ENCODE measurements at regions not wholly inside any gene's neighbourhood (a gene's known extent, or its start where the extent isn't known, plus 50 kb on each side); places are given as distances from the start of the nearest gene placed in this dataset.

DNA sequence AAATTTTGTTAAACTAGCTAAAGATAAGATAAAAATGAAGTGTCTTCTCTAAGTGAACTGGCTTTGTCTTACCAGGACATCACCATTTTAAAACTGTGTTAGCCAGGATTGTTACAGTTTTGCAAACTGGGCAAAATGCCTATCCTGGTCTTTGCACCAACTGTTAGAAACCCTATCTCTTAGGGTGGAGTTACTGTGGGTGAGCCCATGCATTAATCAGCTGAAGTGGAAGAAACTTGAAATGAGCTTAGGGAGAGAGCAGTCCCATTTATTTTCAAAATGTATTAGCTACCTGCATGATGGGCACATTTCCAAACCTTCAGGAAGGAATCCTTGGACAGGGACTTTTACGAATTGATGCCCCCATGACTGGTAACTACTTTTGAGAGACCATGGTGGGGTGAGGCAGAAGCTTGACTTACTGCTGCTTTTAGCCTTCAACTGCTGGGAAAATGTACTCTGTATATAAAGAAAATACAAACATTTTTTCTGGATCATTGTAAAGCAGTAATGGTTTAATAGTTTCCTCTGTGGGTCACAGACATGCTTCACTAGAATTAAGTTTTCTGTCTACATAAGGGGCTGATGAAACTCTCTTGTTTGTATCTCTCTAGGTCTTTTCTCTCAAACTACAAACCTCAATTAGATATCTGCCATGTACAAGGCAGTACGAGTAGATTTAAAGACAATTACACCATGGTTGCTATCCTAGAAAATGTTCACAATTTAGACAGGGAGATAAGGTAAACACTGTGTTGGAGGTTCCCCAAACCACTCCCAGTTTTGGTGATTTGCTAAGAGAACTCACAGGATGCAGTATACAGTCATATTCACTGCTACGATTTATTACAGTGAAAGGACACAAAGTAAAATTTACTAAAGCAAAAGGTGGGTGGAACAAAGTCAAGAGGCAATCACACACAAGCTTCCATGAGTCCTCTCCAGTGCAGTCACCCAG lies 321.4 kb upstream of the MMADHC start:
- no peak for DNase-seq (ENCODE audit: low spot score)

DNA sequence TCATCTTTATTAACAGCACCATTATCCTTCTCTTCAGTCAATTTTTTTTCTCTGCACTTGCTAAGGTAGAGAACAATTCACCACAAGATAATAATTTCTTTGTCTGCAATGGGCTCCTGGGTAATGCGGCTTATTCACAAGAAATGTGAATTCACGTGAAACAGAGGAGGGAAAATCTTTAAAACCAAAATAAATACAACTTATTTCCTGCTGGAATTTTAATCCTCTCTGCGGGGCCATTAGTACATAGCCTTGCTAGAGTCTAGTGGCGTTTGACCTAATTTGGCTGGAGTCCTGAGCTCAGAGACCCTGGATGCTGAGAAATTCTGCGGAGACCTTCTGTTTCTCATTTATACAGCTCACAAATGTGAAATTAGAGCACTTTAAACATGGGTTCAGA lies 319.3 kb upstream of the MMADHC start:
- no peak for DNase-seq (ENCODE audit: low spot score)

GRCh38 chr2:149904352-149905175 lies 317.0 kb upstream of the MMADHC start:
- no peak for DNase-seq (ENCODE audit: low spot score)

- DNase-seq (ENCODE audit: low spot score): no peak
These were observed 316.1 kb upstream of the MMADHC start for GRCh38 chr2:149903626-149904025.

DNA sequence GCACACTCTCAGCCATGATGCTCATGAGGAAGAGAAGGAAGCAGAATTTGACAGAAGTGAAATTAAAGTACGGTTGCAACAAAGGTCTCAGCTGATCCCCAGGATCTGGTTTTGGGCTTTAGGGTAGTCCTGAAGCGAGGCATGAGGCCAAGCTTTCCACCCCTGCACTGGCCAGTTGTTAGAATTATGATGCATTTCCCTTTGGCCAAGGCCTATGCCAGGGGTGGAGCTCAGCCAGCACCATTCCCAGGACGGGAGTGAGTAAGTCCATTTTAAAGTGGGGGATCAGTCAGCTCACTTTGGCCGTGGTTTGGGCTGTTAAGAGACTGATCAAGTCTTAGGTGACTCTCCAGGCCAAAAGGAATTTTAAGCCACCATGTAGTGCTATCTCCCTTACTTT lies 314.5 kb upstream of the MMADHC start:
- no peak for DNase-seq (ENCODE audit: low spot score)

- DNase-seq (ENCODE audit: low spot score): no peak
These were observed 313.8 kb upstream of the MMADHC start for GRCh38 chr2:149901231-149901859.

DNA sequence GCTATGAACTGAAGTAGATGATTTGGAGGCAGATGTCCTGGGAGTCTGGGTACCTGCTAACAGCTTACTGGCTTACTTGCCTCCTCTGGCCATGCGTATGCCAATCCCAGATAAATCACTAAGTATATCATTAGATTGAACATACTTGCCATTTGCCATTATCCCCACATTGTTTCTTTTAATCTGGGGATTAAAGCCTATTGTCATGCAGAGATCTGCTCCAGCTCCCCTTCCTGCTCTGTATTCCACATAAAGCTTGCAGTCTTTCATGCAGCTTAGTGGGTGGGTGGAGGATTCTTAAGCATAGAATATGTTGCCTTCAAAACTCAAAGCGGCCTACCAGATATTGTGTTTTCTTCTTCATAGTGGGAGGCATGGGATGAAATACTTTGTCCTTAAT lies 311.8 kb upstream of the MMADHC start:
- no peak for DNase-seq (ENCODE audit: low spot score)

DNA sequence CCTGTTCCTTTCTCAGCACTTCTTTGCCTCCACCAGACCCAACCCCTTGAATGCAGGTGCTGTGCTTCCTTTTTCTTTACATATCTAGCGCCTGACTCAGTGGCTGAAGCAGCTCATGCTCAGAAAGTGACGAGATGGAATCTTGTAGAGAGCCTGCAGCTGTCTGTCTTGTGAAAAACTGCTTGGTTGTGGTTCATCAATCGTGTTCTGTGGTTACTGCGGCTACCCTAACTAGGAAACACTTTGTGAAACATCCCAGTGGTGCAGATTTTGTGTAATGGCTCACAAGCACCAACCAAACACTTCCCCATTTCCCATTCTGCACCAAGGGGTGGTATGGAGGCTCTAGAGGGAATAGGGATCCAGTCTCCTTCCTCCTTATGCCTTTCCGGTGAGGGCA lies 307.2 kb upstream of the MMADHC start:
- DNase-seq (ENCODE audit: low spot score): no peak

DNA sequence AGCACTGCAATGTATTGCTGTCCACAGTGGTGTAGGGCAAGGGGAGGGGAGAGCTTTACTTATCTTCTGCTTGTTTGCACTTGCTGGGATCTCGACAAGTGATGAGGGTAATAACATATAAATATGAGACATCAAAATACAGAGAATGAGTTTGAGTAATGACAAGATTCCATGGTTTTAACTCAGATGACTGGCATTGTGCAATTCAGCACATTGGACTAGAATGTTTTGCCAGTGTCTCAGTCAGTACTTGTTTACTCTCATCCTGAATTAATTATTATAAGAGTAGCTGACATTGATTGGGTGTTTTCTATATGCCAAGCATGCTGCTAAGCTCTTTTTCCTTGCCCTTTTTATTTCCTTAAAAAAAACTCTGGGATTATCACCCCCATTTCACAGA lies 306.7 kb upstream of the MMADHC start:
- no peak for DNase-seq (ENCODE audit: low spot score)

DNA sequence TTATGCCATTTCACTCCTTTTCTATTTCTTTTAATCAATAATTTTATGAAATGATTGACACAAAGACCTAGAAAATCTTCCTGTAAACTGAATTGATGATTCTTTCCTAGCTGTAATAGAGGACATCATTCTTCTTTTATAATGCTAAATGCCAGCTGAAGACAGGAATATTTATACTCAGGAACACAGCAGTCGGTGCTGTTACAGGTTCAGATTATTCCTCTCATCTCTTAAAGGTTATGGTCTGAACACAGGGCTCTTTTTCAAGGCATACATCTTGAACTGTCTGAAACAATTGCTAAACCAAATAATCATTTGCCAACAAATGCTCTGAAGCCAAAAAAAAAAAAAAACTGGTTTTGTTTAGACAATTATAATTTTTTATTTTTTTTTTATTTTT lies 305.0 kb upstream of the MMADHC start:
- DNase-seq (ENCODE audit: low spot score): no peak

- no peak for DNase-seq (ENCODE audit: low spot score)
These were observed 298.4 kb upstream of the MMADHC start for GRCh38 chr2:149885946-149886345.

GRCh38 chr2:149885468-149885867 lies 297.9 kb upstream of the MMADHC start:
- DNase-seq (ENCODE audit: low spot score): no peak

- DNase-seq (ENCODE audit: low spot score): no peak
These were observed 297.3 kb upstream of the MMADHC start for GRCh38 chr2:149884871-149885270.

- DNase-seq (ENCODE audit: low spot score): peak; percentile 81
These were observed 290.3 kb upstream of the MMADHC start for GRCh38 chr2:149877913-149878312.

- DNase-seq (ENCODE audit: low spot score): no peak
These were observed 289.5 kb upstream of the MMADHC start for GRCh38 chr2:149877074-149877473.

GRCh38 chr2:149873936-149874335 lies 286.4 kb upstream of the MMADHC start:
- no peak for DNase-seq (ENCODE audit: low spot score)

- no peak for DNase-seq (ENCODE audit: low spot score)
These were observed 285.1 kb upstream of the MMADHC start for GRCh38 chr2:149872638-149873150.

DNA sequence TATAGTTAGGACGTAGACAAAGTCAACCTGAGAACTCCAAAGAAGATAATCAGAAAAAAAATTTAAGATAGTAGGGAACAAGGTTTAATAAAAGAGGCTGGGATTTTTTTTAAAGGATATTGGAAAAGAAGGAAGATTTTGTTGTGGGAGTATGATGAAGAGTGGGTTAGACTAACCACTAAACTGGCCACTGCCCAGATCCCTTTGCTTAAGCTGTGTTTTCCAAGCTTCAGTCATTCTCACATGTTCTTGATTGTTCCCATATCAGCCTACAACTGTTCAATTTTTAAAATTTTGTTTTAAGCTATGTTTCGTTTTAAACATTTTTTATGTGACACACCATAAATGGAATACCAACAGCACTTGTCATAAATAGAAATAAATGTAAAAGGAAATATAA lies 284.5 kb upstream of the MMADHC start:
- DNase-seq (ENCODE audit: low spot score): no peak

- no peak for DNase-seq (ENCODE audit: low spot score)
These were observed 283.7 kb upstream of the MMADHC start for GRCh38 chr2:149871091-149871885.

DNA sequence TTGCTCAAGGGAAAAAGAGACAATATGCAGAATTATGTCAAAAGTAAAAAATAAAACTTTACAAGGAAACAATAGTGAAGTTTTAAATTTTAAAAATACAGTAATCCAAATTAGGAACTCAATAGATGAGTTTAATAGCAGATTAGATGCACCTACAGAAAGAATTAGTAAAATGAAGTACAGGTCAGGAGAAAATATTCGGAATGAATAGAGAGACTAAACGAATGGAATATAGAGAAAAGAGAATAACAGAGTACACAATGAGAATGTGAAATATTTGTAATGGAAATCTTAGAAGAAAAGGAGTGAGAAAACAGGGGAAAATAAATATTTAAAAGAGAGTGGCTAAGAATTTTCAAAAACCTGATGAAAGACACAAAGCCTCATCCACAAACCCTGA lies 275.7 kb upstream of the MMADHC start:
- DNase-seq (ENCODE audit: low spot score): no peak

GRCh38 chr2:149861034-149861433 lies 273.5 kb upstream of the MMADHC start:
- no peak for DNase-seq (ENCODE audit: low spot score)

All from COLO829 (cell line).